Left ventricle myocardium inferior (tissue), 1 donor: ENCODE measurements at regions not wholly inside any gene's neighbourhood (a gene's known extent, or its start where the extent isn't known, plus 50 kb on each side); places are given as distances from the start of the nearest gene placed in this dataset.

Experiments used
- DNase-seq: peaks from one replicate; pipeline ENCODE4 v3.0.0-alpha.2; 2020
- H3K27ac ChIP-seq: fragments of 200-600 bp; replicated peaks from 2 replicates; pipeline ENCODE4 v1.8.0; 2021
- H3K27me3 ChIP-seq: fragments of 200-600 bp; 2 replicates; pipeline ENCODE4 v1.8.0; 2021; ENCODE audit warnings: low read depth
- H3K36me3 ChIP-seq: fragments of 200-600 bp; 2 replicates; pipeline ENCODE4 v1.8.0; 2021
- H3K4me1 ChIP-seq: fragments of 200-600 bp; 2 replicates; pipeline ENCODE4 v1.8.0; 2021
- H3K4me3 ChIP-seq: fragments of 200-600 bp; 2 replicates; pipeline ENCODE4 v1.8.0; 2021; ENCODE audit warnings: mild to moderate bottlenecking, moderate library complexity
- H3K9me3 ChIP-seq: fragments of 200-600 bp; replicated peaks from 2 replicates; pipeline ENCODE4 v1.8.0; 2021
- intact Hi-C: fragments of 100-400 bp; cut with micrococcal nuclease; formaldehyde crosslinking; loops from one replicate; pipeline ENCODE4 v1.11.0; 2022
- TF ChIP-seq, protein P1 (sequence below): fragments of 200-600 bp; IDR thresholded peaks from 2 replicates; pipeline ENCODE4 v1.8.0; 2021; ENCODE audit warnings: antibody characterized with exemption, mild to moderate bottlenecking, borderline replicate concordance
- donor health status: DM: no; HTN: yes; CAD: no; lungs with severe emphysema.

DNA sequence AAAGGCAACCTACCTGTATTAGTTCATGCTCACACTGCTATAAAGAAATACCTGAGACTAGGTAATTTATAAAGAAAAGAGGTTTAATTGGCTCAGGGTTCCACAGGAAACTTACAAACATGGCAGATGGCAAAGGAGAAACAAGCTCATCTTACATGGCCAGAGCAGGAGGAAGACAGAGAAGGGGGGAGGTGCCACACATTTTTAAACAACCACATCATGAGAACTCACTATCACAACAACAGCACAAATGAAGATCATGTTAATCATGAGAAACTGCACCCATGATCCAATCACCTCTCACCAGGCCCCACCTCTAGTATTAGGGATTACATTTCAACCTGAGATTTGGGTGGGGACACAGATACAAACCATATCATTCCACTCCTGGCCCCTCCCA, 90.6 kb upstream of the KCTD3 start:
- Histone ChIP-seq H3K36me3 (no peaks in the 10 kb centered on the region), H3K4me1 (no peaks in the 10 kb centered on the region), H3K27me3 (no peaks in the 10 kb centered on the region), H3K4me3 (no peak overlapping the region), H3K27ac (no peak overlapping the region), H3K9me3 (peaks cover 24% of the 10 kb centered on the region)
- intact Hi-C loops: no loop called here
- TF ChIP-seq, protein P1, sequence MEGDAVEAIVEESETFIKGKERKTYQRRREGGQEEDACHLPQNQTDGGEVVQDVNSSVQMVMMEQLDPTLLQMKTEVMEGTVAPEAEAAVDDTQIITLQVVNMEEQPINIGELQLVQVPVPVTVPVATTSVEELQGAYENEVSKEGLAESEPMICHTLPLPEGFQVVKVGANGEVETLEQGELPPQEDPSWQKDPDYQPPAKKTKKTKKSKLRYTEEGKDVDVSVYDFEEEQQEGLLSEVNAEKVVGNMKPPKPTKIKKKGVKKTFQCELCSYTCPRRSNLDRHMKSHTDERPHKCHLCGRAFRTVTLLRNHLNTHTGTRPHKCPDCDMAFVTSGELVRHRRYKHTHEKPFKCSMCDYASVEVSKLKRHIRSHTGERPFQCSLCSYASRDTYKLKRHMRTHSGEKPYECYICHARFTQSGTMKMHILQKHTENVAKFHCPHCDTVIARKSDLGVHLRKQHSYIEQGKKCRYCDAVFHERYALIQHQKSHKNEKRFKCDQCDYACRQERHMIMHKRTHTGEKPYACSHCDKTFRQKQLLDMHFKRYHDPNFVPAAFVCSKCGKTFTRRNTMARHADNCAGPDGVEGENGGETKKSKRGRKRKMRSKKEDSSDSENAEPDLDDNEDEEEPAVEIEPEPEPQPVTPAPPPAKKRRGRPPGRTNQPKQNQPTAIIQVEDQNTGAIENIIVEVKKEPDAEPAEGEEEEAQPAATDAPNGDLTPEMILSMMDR: no peak
- DNase-seq: no peak

DNA sequence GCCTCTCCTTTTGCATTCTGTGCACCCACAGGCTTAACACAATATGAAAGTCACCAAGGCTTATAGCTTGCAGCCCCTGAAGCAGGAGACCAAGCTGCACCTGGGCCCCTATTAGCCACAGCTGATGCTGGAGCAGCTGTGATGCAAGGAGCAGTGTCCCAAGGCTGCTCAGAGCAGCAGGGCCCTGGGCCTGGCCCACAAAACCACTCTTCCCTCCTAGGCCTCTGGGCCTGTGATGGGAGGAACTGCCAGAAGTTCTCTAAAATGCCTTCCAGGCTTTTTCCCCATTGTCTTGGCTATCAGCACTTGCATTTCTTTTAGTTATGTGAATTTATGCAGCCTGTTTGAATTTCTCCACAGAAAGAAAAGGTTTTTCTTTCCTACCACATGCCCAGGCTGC, 89.5 kb upstream of the KCTD3 start:
- DNase-seq: no peak
- Histone ChIP-seq H3K4me3 (no peak overlapping the region), H3K9me3 (peaks cover 29% of the 10 kb centered on the region), H3K27ac (no peak overlapping the region), H3K4me1 (no peaks in the 10 kb centered on the region), H3K36me3 (no peaks in the 10 kb centered on the region), H3K27me3 (no peaks in the 10 kb centered on the region)
- TF ChIP-seq, protein P1: no peak
- intact Hi-C loops: no loop called here

DNA sequence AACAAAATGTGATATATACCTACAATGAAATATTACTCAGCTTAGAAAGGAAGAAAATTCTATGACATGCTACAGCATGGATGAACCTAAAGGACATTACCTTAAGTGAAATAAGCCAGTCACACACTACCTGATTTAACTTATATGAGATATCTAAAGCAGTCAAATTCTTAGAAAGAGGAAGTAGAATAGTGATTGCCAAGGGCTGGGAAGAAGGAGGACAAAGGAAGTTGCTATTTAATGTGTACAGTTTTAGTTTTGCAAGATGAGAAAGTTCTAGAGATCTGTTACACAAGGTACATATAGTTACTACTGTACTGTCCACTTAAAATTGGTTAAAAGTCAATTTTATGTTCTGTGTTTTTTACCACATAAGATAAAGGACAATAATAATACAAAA, 87.5 kb upstream of the KCTD3 start:
- Histone ChIP-seq H3K9me3 (peaks cover 29% of the 10 kb centered on the region), H3K36me3 (no peaks in the 10 kb centered on the region), H3K27ac (no peak overlapping the region), H3K4me3 (no peak overlapping the region), H3K4me1 (no peaks in the 10 kb centered on the region), H3K27me3 (no peaks in the 10 kb centered on the region)
- no peak for DNase-seq
- TF ChIP-seq, protein P1: no peak
- intact Hi-C loops: no loop called here

DNA sequence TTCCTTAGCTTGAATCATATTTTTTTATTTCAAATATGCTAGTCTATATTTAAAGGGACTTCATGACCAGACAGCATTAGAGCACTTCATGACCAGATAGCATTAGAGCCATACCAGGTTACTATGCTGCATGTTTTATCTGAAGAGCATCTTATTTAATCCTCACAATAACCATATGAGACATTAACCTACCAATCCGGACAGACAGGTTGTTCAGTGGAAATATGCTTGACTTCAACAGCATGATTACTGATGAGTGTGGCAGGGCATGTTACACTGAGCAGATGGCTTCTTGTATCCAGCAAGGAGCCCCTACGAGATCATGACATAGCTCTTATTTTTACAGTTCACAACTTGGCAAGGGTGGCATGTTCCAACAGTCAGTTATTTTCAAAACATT, 85.0 kb upstream of the KCTD3 start:
- Histone ChIP-seq H3K4me1 (no peaks in the 10 kb centered on the region), H3K27ac (no peak overlapping the region), H3K4me3 (no peak overlapping the region), H3K9me3 (peaks cover 25% of the 10 kb centered on the region), H3K36me3 (no peaks in the 10 kb centered on the region), H3K27me3 (no peaks in the 10 kb centered on the region)
- TF ChIP-seq, protein P1: no peak
- intact Hi-C loops: no loop called here
- DNase-seq: no peak

DNA sequence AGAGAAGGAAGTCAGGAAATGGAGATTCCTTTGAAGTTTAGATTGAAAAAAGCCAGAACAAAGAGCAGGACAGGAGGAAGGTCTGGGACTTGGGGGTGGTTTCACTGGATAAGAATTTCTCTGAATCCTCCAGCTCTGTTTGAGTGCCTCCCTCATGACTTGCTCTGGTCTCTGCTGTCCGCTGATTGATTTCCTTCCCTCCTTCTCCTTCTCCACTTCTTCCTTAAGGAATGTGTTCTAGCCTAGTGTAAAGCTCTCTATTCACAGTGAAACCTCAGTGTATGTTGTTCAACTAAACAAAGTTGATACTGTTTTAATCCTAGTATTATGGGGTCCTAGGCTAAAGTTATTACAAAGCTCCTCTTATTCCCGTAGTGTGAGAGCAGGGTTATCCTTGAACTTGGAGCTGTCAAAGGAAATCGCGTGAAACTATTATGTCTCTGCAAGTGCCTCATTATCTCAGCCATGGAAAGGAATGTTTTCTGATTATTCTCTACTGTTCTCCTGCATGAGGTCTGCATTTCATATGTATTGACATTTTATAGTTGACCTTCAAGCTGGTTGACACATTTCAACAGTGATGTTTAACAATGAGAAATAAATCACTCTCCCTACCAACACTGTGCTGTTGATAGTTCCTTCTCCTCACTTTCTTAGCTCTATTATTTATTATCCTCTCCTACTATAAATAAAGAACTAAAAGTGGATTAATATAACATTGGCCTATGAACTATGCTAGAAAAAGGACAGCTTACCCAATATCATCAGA, 82.7 kb upstream of the KCTD3 start:
- TF ChIP-seq, protein P1: no peak
- no peak overlapping the region for H3K27ac ChIP-seq
- no peaks in the 10 kb centered on the region for H3K36me3 ChIP-seq
- no peaks in the 10 kb centered on the region for H3K4me1 ChIP-seq
- peaks cover 7% of the 10 kb centered on the region for H3K9me3 ChIP-seq
- no peak overlapping the region for H3K4me3 ChIP-seq
- intact Hi-C loops: no loop called here
- no peaks in the 10 kb centered on the region for H3K27me3 ChIP-seq
- DNase-seq: no peak
